HUES48 (cell line): ENCODE measurements at regions not wholly inside any gene's neighbourhood (a gene's known extent, or its start where the extent isn't known, plus 50 kb on each side); places are given as distances from the start of the nearest gene placed in this dataset.

ENCODE experiments used
- H3K27ac ChIP-seq: one replicate; pipeline ENCODE4 v1.7.0; 2013; ENCODE audit warnings: low read depth, low read length, inconsistent platforms
- H3K27me3 ChIP-seq: 2 replicates; pipeline ENCODE4 v1.6.1; 2013; ENCODE audit warnings: mild to moderate bottlenecking, low read length; ENCODE audit not compliant: control insufficient read depth, insufficient read depth
- H3K36me3 ChIP-seq: 2 replicates; pipeline ENCODE4 v1.6.1; 2013; ENCODE audit warnings: low read length; ENCODE audit not compliant: control insufficient read depth, insufficient read depth
- H3K4me1 ChIP-seq: 2 replicates; pipeline ENCODE4 v1.6.1; 2013; ENCODE audit warnings: mild to moderate bottlenecking, low read length; ENCODE audit not compliant: control insufficient read depth, insufficient read depth
- H3K4me3 ChIP-seq: 2 replicates; pipeline ENCODE4 v1.5.1; 2013; ENCODE audit warnings: mild to moderate bottlenecking, low read depth, low read length
- H3K9ac ChIP-seq: 2 replicates; pipeline ENCODE4 v1.6.1; 2013; ENCODE audit warnings: mild to moderate bottlenecking, low read depth, low read length, moderate library complexity
- H3K9me3 ChIP-seq: 2 replicates; pipeline ENCODE4 v1.6.1; 2013; ENCODE audit warnings: low read length; ENCODE audit not compliant: control insufficient read depth, insufficient read depth

DNA sequence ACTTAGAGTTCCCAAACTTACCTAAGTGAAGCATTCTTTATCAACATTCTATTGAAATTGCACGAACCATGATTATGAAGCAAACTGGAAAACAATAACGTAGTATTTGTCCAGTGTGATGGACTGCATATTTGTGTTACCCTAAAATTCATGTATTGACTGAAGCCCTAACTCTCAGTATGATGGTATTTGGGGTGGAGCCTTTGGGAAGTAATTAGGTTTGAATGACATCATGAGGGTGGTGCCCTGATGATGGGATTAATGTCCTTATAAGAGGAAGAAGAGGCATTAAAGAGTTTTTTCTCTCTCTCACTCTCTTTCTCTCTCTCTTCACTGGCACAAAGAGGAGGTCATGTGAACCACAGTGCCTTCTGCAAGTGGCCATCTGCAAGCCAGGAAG is 365.4 kb upstream of the PTGER4 start:
- Histone ChIP-seq H3K4me1 (peaks cover 7% of the 10 kb centered on the region; the same call in 1 of the 2 replicates), H3K9ac (no peak overlapping the region), H3K27ac (no peak overlapping the region), H3K4me3 (no peak overlapping the region), H3K9me3 (no peaks in the 10 kb centered on the region), H3K27me3 (no peaks in the 10 kb centered on the region), H3K36me3 (no peaks in the 10 kb centered on the region)

GRCh38 chr5:40312205-40312604 is 367.5 kb upstream of the PTGER4 start:
- no peak overlapping the region for H3K4me3 ChIP-seq
- peaks cover 21% of the 10 kb centered on the region for H3K4me1 ChIP-seq
- H3K27ac ChIP-seq, result no peak overlapping the region
- no peak overlapping the region for H3K9ac ChIP-seq
- H3K27me3 ChIP-seq, result no peaks in the 10 kb centered on the region
- no peaks in the 10 kb centered on the region for H3K9me3 ChIP-seq
- no peaks in the 10 kb centered on the region for H3K36me3 ChIP-seq

DNA sequence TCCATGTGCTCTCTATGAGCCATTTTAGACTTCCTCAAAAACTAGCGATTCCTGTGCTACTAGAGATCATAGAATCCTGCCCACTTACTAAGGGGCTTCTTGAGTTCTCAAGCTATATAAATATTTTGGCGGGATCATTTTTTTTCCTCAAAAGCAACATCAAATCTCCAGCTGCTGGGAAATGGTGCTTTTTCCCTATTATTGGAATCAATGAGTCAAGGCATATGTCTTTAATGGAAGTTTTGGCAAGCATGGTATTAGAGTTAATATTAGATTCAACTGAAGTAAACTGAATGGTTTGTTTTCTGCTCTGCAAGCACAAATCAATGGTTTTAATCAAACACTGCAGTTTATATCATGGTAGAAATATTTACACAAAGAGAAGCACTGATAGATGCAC is 369.9 kb upstream of the PTGER4 start:
- Histone ChIP-seq H3K9me3 (no peaks in the 10 kb centered on the region), H3K4me1 (peaks cover 27% of the 10 kb centered on the region), H3K36me3 (no peaks in the 10 kb centered on the region), H3K27me3 (no peaks in the 10 kb centered on the region), H3K27ac (no peak overlapping the region), H3K9ac (no peak overlapping the region), H3K4me3 (no peak overlapping the region)

- H3K27me3 ChIP-seq, result no peaks in the 10 kb centered on the region
- peaks cover 27% of the 10 kb centered on the region for H3K4me1 ChIP-seq
- H3K9ac ChIP-seq, result no peak overlapping the region
- no peaks in the 10 kb centered on the region for H3K9me3 ChIP-seq
- H3K4me3 ChIP-seq, result no peak overlapping the region
- no peaks in the 10 kb centered on the region for H3K36me3 ChIP-seq
- H3K27ac ChIP-seq, result no peak overlapping the region
Measured at GRCh38 chr5:40308867-40309266, 370.8 kb upstream of the PTGER4 start.

DNA sequence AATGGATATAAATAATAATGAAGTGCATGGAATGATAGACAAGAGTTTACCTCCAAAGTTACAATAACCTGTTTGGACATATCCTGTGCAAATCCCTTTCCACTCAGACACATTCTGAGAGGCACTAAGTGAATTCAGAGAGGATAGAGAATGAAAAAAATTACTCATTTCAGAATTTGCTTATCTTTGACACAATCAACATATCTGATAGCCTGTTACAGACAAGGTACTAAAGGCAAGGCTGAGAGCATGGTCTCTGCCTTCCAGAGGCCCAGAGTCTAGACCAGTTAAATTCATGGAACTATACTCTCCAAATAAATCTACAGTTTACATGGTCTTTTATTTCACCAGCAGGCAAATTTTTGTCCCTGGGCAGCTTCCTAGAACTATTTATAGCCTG is 371.8 kb upstream of the PTGER4 start:
- H3K27me3 ChIP-seq, result no peaks in the 10 kb centered on the region
- no peak overlapping the region for H3K27ac ChIP-seq
- peaks cover 27% of the 10 kb centered on the region for H3K4me1 ChIP-seq
- H3K9me3 ChIP-seq, result no peaks in the 10 kb centered on the region
- no peak overlapping the region for H3K9ac ChIP-seq
- H3K4me3 ChIP-seq, result no peak overlapping the region
- no peaks in the 10 kb centered on the region for H3K36me3 ChIP-seq

DNA sequence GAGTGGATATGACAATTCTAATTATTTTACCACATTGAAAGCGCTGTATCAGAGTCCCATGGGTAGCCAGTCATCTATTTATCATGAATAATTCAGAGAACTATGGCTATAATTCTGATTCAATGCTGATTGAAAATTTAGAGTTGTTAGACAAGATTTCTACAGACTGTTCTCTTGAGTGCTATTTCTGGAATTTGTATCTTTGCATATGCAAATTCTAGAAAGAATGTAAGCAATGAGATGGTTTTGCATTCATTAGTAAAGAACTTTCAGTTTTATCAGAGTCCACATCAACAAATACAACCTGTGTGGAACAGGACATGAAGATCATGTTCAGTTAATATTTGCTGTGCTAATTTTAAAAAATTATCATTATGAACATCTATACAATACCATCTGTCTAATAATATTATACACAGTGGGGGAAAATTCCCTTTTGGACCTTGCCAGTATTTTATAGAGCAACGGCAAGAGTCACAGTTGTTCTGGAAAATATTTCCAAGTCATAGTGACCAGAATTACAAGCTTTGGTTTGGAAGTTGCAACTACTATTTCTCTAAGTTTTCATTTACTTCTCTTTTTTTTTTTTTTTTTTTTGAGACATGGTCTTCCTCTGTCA is 372.7 kb upstream of the PTGER4 start:
- no peak overlapping the region for H3K9ac ChIP-seq
- H3K9me3 ChIP-seq, result no peaks in the 10 kb centered on the region
- no peak overlapping the region for H3K27ac ChIP-seq
- no peak overlapping the region for H3K4me3 ChIP-seq
- peaks cover 22% of the 10 kb centered on the region for H3K4me1 ChIP-seq
- H3K36me3 ChIP-seq, result no peaks in the 10 kb centered on the region
- H3K27me3 ChIP-seq, result no peaks in the 10 kb centered on the region

DNA sequence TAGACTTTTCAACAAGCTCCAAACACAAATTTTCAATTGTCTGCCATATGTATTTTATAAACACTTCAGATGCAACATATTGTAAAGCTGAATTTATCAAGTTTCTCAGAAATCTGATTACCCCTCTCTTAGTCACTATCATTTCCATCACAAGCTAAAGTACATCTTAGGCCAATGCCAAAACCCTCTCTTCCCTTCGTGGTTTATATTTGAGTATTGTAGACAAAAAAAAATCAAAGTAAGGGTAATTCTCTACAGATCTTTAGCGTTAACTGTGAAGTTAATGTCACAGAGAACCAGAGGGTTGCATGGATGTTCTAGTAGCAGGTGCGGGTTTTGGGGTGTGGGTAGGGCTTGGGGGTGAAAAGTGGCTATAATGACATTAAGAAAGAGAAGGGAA is 387.7 kb upstream of the PTGER4 start:
- no peaks in the 10 kb centered on the region for H3K27me3 ChIP-seq
- no peak overlapping the region for H3K9ac ChIP-seq

GRCh38 chr5:40291338-40291737 is 388.4 kb upstream of the PTGER4 start:
- H3K9me3 ChIP-seq, result no peaks in the 10 kb centered on the region
- H3K4me3 ChIP-seq, result no peak overlapping the region
- H3K9ac ChIP-seq, result no peak overlapping the region
- H3K27me3 ChIP-seq, result no peaks in the 10 kb centered on the region
- no peaks in the 10 kb centered on the region for H3K4me1 ChIP-seq
- H3K27ac ChIP-seq, result no peak overlapping the region
- no peaks in the 10 kb centered on the region for H3K36me3 ChIP-seq

More for the DNA sequence above, 387.7 kb upstream of the PTGER4 start:
- no peaks in the 10 kb centered on the region for H3K9me3 ChIP-seq
- H3K4me1 ChIP-seq, result no peaks in the 10 kb centered on the region
- H3K36me3 ChIP-seq, result no peaks in the 10 kb centered on the region
- no peak overlapping the region for H3K4me3 ChIP-seq
- H3K27ac ChIP-seq, result no peak overlapping the region

- Histone ChIP-seq H3K4me1 (no peaks in the 10 kb centered on the region), H3K27ac (no peak overlapping the region), H3K27me3 (no peaks in the 10 kb centered on the region), H3K9ac (no peak overlapping the region), H3K4me3 (no peak overlapping the region), H3K36me3 (no peaks in the 10 kb centered on the region), H3K9me3 (no peaks in the 10 kb centered on the region)
Measured at GRCh38 chr5:40288800-40289485, 390.8 kb upstream of the PTGER4 start.

GRCh38 chr5:40284863-40285262 is 394.9 kb upstream of the PTGER4 start:
- Histone ChIP-seq H3K27me3 (no peaks in the 10 kb centered on the region), H3K27ac (no peak overlapping the region), H3K36me3 (no peaks in the 10 kb centered on the region), H3K4me3 (no peak overlapping the region), H3K9ac (no peak overlapping the region), H3K9me3 (no peaks in the 10 kb centered on the region), H3K4me1 (no peaks in the 10 kb centered on the region)

GRCh38 chr5:40278881-40279280 is 400.8 kb upstream of the PTGER4 start:
- H3K4me1 ChIP-seq, result no peaks in the 10 kb centered on the region
- no peaks in the 10 kb centered on the region for H3K9me3 ChIP-seq
- H3K9ac ChIP-seq, result no peak overlapping the region
- H3K27me3 ChIP-seq, result no peaks in the 10 kb centered on the region
- no peak overlapping the region for H3K27ac ChIP-seq
- H3K36me3 ChIP-seq, result no peaks in the 10 kb centered on the region
- no peak overlapping the region for H3K4me3 ChIP-seq
